ENCODE measurements at regions not wholly inside any gene's neighbourhood (a gene's known extent, or its start where the extent isn't known, plus 50 kb on each side); places are given as distances from the start of the nearest gene placed in this dataset.
"Not testable (repeated sequence)": the region's sequence is repeated elsewhere in the genome, so short reads cannot be mapped to it uniquely, and the experiment has no call there.

GRCh38 chr19:13689085-13689484 lies 75.2 kb upstream of the MRI1 start:
- peak in 1 of 4 donors; percentile 2 for DNase-seq
- TF ChIP-seq CTCF (IDR thresholded peaks at IDR 0.05): no peak
- H3K27me3 ChIP-seq: peaks cover 0 to 6% of the 10 kb centered on the region in 2 donors
- intact Hi-C loops (cut with DNase I): no loop called here
- no peak overlapping the region for H3K4me3 ChIP-seq
- no peaks in the 10 kb centered on the region for H3K4me1 ChIP-seq
- no peaks in the 10 kb centered on the region for H3K9me3 ChIP-seq
- no peaks in the 10 kb centered on the region for H3K36me3 ChIP-seq
- ATAC-seq: no peak
- no peak overlapping the region for H3K27ac ChIP-seq

- no peak overlapping the region for H3K4me3 ChIP-seq
- H3K27ac ChIP-seq: no peak overlapping the region
- no peaks in the 10 kb centered on the region for H3K4me1 ChIP-seq
- H3K36me3 ChIP-seq: no peaks in the 10 kb centered on the region
- H3K27me3 ChIP-seq: no peaks in the 10 kb centered on the region
- TF ChIP-seq CTCF (IDR thresholded peaks at IDR 0.05): no peak
- peaks cover 0 to 27% of the 10 kb centered on the region in 2 donors for H3K9me3 ChIP-seq
- DNase-seq (no peak), ATAC-seq (no peak)
- intact Hi-C loops (cut with DNase I): no loop called here
These were observed 80.3 kb upstream of the MRI1 start for GRCh38 chr19:13684021-13684420.

GRCh38 chr19:13681509-13681908 lies 82.8 kb upstream of the MRI1 start:
- Histone ChIP-seq H3K4me3 (no peak overlapping the region), H3K36me3 (no peaks in the 10 kb centered on the region), H3K27me3 (no peaks in the 10 kb centered on the region), H3K9me3 (peaks cover 0 to 33% of the 10 kb centered on the region in 2 donors), H3K4me1 (no peaks in the 10 kb centered on the region), H3K27ac (no peak overlapping the region)
- intact Hi-C loops (cut with DNase I): no loop called here
- no peak for ATAC-seq
- TF ChIP-seq CTCF (IDR thresholded peaks at IDR 0.05): no peak
- no peak for DNase-seq

GRCh38 chr19:13680708-13681360 lies 83.5 kb upstream of the MRI1 start:
- peaks cover 0 to 33% of the 10 kb centered on the region in 2 donors for H3K9me3 ChIP-seq
- H3K36me3 ChIP-seq; H3K4me1 ChIP-seq; ATAC-seq; intact Hi-C loops (cut with DNase I); H3K4me3 ChIP-seq; H3K27ac ChIP-seq; H3K27me3 ChIP-seq; DNase-seq: not testable (repeated sequence)

- H3K27me3 ChIP-seq; H3K36me3 ChIP-seq; H3K4me3 ChIP-seq; DNase-seq; H3K4me1 ChIP-seq; intact Hi-C loops (cut with DNase I); H3K27ac ChIP-seq; ATAC-seq: not testable (repeated sequence)
- H3K9me3 ChIP-seq: peaks cover 0 to 48% of the 10 kb centered on the region in 2 donors
These were observed 87.4 kb upstream of the MRI1 start for GRCh38 chr19:13676967-13677366.

GRCh38 chr19:13672480-13673175 lies 91.7 kb upstream of the MRI1 start:
- ATAC-seq; DNase-seq; H3K36me3 ChIP-seq; H3K27me3 ChIP-seq; H3K4me3 ChIP-seq; intact Hi-C loops (cut with DNase I); H3K27ac ChIP-seq; H3K4me1 ChIP-seq: not testable (repeated sequence)
- peaks cover 0 to 15% of the 10 kb centered on the region in 2 donors for H3K9me3 ChIP-seq

Data from left lung (tissue), 4 donors.